Heart left ventricle (tissue), 16 donors: ENCODE measurements at regions not wholly inside any gene's neighbourhood (a gene's known extent, or its start where the extent isn't known, plus 50 kb on each side); places are given as distances from the start of the nearest gene placed in this dataset.
"Not testable (repeated sequence)": the region's sequence is repeated elsewhere in the genome, so short reads cannot be mapped to it uniquely, and the experiment has no call there.

ENCODE experiments used
- ATAC-seq, 4 donors: fragments of 200-7000 bp; cut with Tn5 transposase; one replicate each; pipeline ENCODE4 v1.9.1; 2020 to 2022; ENCODE audit warnings: moderate library complexity in 4 of 4, mild to moderate bottlenecking in 3 of 4, moderate number of reproducible peaks in 1 of 4
- DNase-seq, 5 donors: peaks; one replicate each; pipeline ENCODE4 v3.0.0-alpha.2; 2020
- H3K27ac ChIP-seq, 12 donors: fragments of 200-600 bp; sonication (generic) in 4 of 12; one replicate each; pipeline versions ENCODE4 v1.5.0 to v1.8.0; 2016 to 2022; ENCODE audit warnings: mild to moderate bottlenecking in 2 of 12
- H3K27me3 ChIP-seq, 9 donors: fragments of 200-600 bp; sonication (generic) in 2 of 9; one replicate each; pipeline versions ENCODE4 v1.5.1 to v1.8.0; 2016 to 2022; ENCODE audit warnings: mild to moderate bottlenecking in 3 of 9
- H3K36me3 ChIP-seq, 9 donors: fragments of 200-600 bp; sonication (generic) in 2 of 9; one replicate each; pipeline versions ENCODE4 v1.5.0 to v1.8.0; 2018 to 2022; ENCODE audit warnings: mild to moderate bottlenecking in 2 of 9
- H3K4me1 ChIP-seq, 12 donors: fragments of 200-600 bp; sonication (generic) in 4 of 12; one replicate each; pipeline versions ENCODE4 v1.5.0 to v1.8.0; 2016 to 2022; ENCODE audit warnings: mild to moderate bottlenecking in 3 of 12
- H3K4me3 ChIP-seq, 12 donors: fragments of 200-600 bp; sonication (generic) in 4 of 12; one replicate each; pipeline versions ENCODE4 v1.5.0 to v1.8.0; 2017 to 2022; ENCODE audit warnings: mild to moderate bottlenecking in 9 of 12, moderate library complexity in 4 of 12
- H3K9me3 ChIP-seq, 12 donors: fragments of 200-600 bp; sonication (generic) in 4 of 12; one replicate each; pipeline versions ENCODE4 v1.5.0 to v1.8.0; 2016 to 2022; ENCODE audit warnings: mild to moderate bottlenecking in 1 of 12
- WGBS, 4 donors: extraction: QIAGEN DNeasy Blood & Tissue Kit in 2 of 4; methylation state at CpG; one replicate each; pipeline versions ENCODE4 v1.1.5 to v1.1.7; 2013 to 2018; 5-methylcytosine and 5-hydroxymethylcytosine counted together
- intact Hi-C, 10 donors: fragments of 100-400 bp; cut with DNase I; formaldehyde crosslinking; loops; one replicate each; pipeline versions ENCODE4 v1.11.1 to v1.14.2; 2022
- donor health status: ischemic (EF 13 %, LVEDD 7.1; RV severe dilation, severe dysfunction).
- donor health status: healthy with polysubstance abuse.
- donor health status: DM: no; HTN: yes; CAD: no.
- donor health status: DM: no; HTN: no; CAD: no.
- donor health status: ischemic (EF 25% LVEDD 6.9; RV normal size, moderate dysfunction).
- donor health status: ischemic (EF 25% LVEDD 5.7; RV mildly dilated, moderate dysfunction).
- donor health status: healthy.
- donor health status: DM: yes; HTN: yes; CAD: no.
- donor health status: ischemic (EF 35%, LVEDD 5.7; RV mildly dilated, moderate dysfunction).
- donor health status: nonischemic (EF 11% LVEDD 7.7; RV severe dilation, severe dysfunction).
- donor health status: DM: yes; HTN: yes; CAD: no.
- donor health status: PGD.
- donor health status: ischemic (EF 29% LVEDD 5.4; RV normal size, mild dysfunction).
- donor health status: nonischemic (EF 23%, LVEDD 6.1; RV moderate dilation, normal function).

DNA sequence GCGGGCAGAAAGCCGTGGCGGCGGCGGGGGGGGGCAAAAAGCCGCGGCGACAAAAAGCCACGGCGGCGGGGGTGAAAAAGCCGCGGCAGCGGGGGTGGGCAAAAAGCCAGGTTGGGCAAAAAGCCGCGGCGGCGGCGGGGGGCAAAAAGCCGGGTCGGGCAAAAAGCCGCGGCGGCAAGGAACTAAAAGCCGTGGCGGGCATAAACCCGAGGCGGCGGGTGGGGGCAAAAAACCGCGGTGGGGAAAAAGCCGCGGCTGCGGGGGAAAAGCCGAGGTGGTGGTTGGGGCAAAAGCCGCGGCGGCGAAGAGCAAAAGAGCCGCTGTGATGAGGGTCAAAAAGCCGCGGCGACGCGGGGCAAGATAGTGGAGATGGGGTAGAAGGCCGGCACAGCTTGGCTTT, 1834.2 kb downstream of the FOXD4L5 start:
- H3K9me3 ChIP-seq, H3K4me1 ChIP-seq, H3K27ac ChIP-seq, H3K27me3 ChIP-seq, ATAC-seq, intact Hi-C loops, H3K36me3 ChIP-seq: not testable (repeated sequence)
- DNase-seq: peak in 2 of 5 donors; percentile 2
- 2 to 6% (median 3%) methylated on average over 18 to 31 of the region's 46 CpGs for WGBS, 4 donors
- peak overlapping the region in 6 of 12 donors; percentile 16 to 50 (median 32) for H3K4me3 ChIP-seq

DNA sequence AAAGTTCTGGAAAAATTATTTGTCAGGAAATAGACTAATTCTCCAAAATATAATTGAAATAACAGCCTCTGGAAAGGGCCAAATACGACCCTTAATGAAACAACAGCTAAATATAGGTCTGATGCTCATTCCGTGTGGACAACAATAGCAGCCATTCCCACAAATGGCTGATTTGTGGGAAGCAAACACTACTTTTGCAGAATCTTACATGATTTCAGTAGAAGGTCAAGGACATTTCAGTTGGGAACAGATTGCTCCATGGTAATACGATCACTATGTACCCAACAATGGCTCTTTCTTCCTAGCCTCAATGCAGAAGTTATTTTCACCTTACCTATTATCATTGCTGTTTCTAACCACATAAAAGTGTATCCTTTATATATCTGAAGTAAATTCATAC, 1859.9 kb downstream of the FOXD4L5 start:
- ATAC-seq, H3K27ac ChIP-seq, H3K9me3 ChIP-seq, intact Hi-C loops, H3K36me3 ChIP-seq, DNase-seq, H3K27me3 ChIP-seq, H3K4me1 ChIP-seq, H3K4me3 ChIP-seq: not testable (repeated sequence)
- 13 to 80% methylated on average over 1 of the region's 3 CpGs; no CpG with 5 or more reads in 2 of the 4 donors for WGBS, 4 donors

DNA sequence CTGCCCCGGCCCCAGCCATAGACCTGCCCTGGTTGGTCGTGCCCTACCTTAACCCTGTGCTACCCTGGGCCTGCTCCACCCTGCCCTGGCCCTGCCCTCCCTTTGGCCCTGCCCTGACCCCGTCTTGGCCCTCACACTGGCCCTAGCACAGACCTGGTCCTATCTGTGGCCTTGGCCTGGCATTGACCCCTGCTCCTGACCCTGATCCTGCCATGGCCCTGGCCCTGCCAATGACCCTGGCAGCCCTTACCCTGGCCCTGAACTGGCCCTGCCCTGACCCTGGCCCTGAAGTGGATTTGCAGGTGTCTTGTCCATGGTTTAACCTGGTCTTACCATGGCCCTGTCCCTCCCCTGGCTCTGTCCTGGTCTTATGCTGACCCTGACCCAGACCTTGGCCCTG, 1894.1 kb downstream of the FOXD4L5 start:
- intact Hi-C loops, H3K27ac ChIP-seq, ATAC-seq, H3K9me3 ChIP-seq, DNase-seq, H3K4me1 ChIP-seq, H3K36me3 ChIP-seq, H3K4me3 ChIP-seq, H3K27me3 ChIP-seq: not testable (repeated sequence)
- WGBS, 4 donors: 100% methylated on average over 1 of the region's 3 CpGs; no CpG with 5 or more reads in 3 of the 4 donors

- peak in 1 of 5 donors; percentile 15 for DNase-seq
- peak overlapping the region in 1 of 12 donors; percentile 52 for H3K27ac ChIP-seq
- H3K4me1 ChIP-seq, H3K9me3 ChIP-seq, H3K36me3 ChIP-seq, H3K27me3 ChIP-seq, ATAC-seq, intact Hi-C loops: not testable (repeated sequence)
- WGBS, 4 donors: 64 to 83% (median 74%) methylated on average over 4 to 15 of the region's 28 CpGs
- H3K4me3 ChIP-seq: peak overlapping the region in 3 of 12 donors; percentile 31 to 41 (median 41)
Measured at GRCh38 chr9:63385479-63385878, 1899.5 kb downstream of the FOXD4L5 start.

DNA sequence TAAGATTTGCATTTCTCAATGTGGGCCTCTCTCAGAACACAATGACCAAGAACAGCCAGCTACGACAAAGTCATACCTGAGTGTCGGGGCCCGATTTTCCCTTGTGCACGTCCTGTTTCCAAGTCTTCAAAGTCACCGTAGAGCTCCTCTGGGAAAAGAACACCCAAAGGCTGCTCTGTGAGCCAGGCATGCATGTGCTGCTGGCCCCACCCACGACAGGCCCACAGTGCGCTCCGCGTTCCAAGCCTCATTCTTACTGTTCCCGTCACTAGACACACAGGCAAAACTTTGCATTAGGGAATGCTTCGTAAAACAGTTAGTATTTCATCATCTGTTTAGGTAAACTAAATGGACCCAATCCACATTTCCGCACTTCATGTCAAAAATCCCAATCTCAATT, 1905.1 kb downstream of the FOXD4L5 start:
- 87 to 92% (median 89%) methylated on average over 10 to 12 of the region's 12 CpGs for WGBS, 4 donors
- peak in 1 of 5 donors; percentile 40 for DNase-seq

DNA sequence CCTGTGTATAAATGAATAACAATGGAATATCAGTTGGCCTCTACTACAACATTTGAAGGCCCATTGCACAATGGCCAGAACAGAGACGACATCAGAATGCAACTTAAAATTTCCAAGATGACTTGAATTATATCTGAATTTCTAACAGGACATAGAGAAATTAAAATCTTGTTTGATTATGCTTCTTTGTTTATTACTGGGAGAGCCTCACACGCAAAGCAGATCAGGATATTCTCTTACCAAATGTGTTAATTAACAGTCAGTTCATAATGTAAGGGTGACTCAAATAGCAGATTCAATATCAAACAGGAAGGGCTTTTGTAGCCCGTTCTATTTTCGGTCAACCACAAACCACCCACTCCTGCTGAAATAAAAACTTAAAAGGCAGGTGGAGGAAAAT, 1930.8 kb downstream of the FOXD4L5 start:
- ATAC-seq, H3K9me3 ChIP-seq, intact Hi-C loops, DNase-seq, H3K4me1 ChIP-seq, H3K4me3 ChIP-seq, H3K36me3 ChIP-seq, H3K27me3 ChIP-seq: not testable (repeated sequence)
- peak overlapping the region in 4 of 12 donors; percentile 12 to 47 (median 26) for H3K27ac ChIP-seq
- WGBS, 4 donors: 57 to 75% (median 60%) methylated on average over 2 to 3 of the region's 4 CpGs

More for the DNA sequence above, 1905.1 kb downstream of the FOXD4L5 start:
- intact Hi-C loops, H3K4me3 ChIP-seq, H3K27me3 ChIP-seq, ATAC-seq, H3K4me1 ChIP-seq, H3K9me3 ChIP-seq, H3K27ac ChIP-seq, H3K36me3 ChIP-seq: not testable (repeated sequence)

- peak overlapping the region in 11 of 12 donors; percentile 23 to 82 (median 58) for H3K27ac ChIP-seq
- peaks cover 0 to 14% (median 0%) of the 10 kb centered on the region in 12 donors for H3K4me1 ChIP-seq
- H3K4me3 ChIP-seq, H3K27me3 ChIP-seq, ATAC-seq, H3K36me3 ChIP-seq, DNase-seq, H3K9me3 ChIP-seq, intact Hi-C loops: not testable (repeated sequence)
- 43 to 69% (median 56%) methylated on average over 2 of the region's 3 CpGs for WGBS, 4 donors
Measured at GRCh38 chr9:63347347-63347746, 1937.7 kb downstream of the FOXD4L5 start.

GRCh38 chr9:63346310-63347048, 1938.5 kb downstream of the FOXD4L5 start:
- ATAC-seq, intact Hi-C loops, H3K4me3 ChIP-seq, H3K9me3 ChIP-seq, H3K27me3 ChIP-seq, H3K36me3 ChIP-seq: not testable (repeated sequence)
- DNase-seq: peak in 4 of 5 donors; percentile 42 to 80 (median 67)
- H3K27ac ChIP-seq: peak overlapping the region; percentile 31 to 89 (median 74)
- H3K4me1 ChIP-seq: peaks cover 0 to 14% (median 0%) of the 10 kb centered on the region in 12 donors
- WGBS, 4 donors: 51 to 58% (median 54%) methylated on average over 6 to 11 of the region's 14 CpGs

- 80 to 98% (median 92%) methylated on average over 3 of the region's 5 CpGs; no CpG with 5 or more reads in 1 of the 4 donors for WGBS, 4 donors
- H3K9me3 ChIP-seq, ATAC-seq, H3K27me3 ChIP-seq, H3K36me3 ChIP-seq, H3K4me3 ChIP-seq, DNase-seq, intact Hi-C loops, H3K27ac ChIP-seq: not testable (repeated sequence)
- H3K4me1 ChIP-seq: peaks cover 0 to 14% (median 0%) of the 10 kb centered on the region in 12 donors
Measured at GRCh38 chr9:63344408-63344807, 1940.6 kb downstream of the FOXD4L5 start.

GRCh38 chr9:63342528-63342927, 1942.5 kb downstream of the FOXD4L5 start:
- 43 to 100% (median 56%) methylated on average over 2 of the region's 4 CpGs for WGBS, 4 donors
- ATAC-seq, intact Hi-C loops: not testable (repeated sequence)

DNA sequence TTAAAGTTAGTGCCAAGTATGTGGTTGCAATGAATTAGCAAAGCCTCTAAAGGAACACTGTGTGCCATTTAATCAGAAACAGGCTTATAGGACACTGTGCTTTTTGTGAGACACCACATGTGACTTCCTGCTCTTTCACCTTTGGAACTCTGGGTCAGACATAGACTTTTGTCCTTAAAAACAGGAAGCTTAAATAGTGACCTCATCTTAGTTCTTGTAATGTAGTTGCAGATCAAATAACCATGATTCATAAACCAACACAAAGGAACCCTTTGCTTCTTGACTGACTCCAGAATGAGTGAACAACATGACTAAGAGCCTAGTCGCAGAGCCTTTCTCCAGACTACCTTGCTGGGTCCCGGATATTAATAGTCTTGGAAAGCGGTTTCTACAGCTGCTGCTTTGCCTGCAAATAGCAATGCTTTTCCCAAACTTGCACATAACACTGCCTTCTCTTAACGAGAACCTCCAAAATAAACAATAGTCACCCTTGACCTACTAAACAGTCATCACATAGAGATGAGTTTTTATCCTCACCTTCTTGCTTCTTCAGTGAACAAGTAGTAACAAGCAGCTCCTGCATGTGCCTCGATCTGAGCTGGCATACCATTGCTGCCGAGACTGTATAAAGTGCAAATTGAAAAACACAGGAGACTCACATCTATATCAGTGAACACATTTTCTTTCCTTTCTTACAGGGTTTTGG, 1947.0 kb downstream of the FOXD4L5 start:
- intact Hi-C loops, H3K27me3 ChIP-seq, H3K36me3 ChIP-seq, ATAC-seq, H3K4me1 ChIP-seq, H3K9me3 ChIP-seq: not testable (repeated sequence)
- H3K27ac ChIP-seq: peak overlapping the region; percentile 66 to 98 (median 81)
- H3K4me3 ChIP-seq: peak overlapping the region in 1 of 12 donors; percentile 2
- peak in 1 of 5 donors; percentile 30 for DNase-seq
- WGBS, 4 donors: 36 to 46% (median 41%) methylated on average over 5 to 6 of the region's 6 CpGs

More at GRCh38 chr9:63342528-63342927, 1942.5 kb downstream of the FOXD4L5 start:
- H3K4me3 ChIP-seq, H3K27me3 ChIP-seq, H3K27ac ChIP-seq, H3K9me3 ChIP-seq, H3K36me3 ChIP-seq: not testable (repeated sequence)
- peak in 4 of 5 donors; percentile 31 to 59 (median 40) for DNase-seq
- peaks cover 0 to 13% (median 6%) of the 10 kb centered on the region in 12 donors for H3K4me1 ChIP-seq
